Activated CD4-positive, alpha-beta T cell treated with anti-CD3 and anti-CD28 coated beads, Interleukin-2, amount 50 U/mL, for 4 hours (primary cell): ENCODE measurements at regions not wholly inside any gene's neighbourhood (a gene's known extent, or its start where the extent isn't known, plus 50 kb on each side); places are given as distances from the start of the nearest gene placed in this dataset.

Experiments used
- DNase-seq, 2 experiments: peaks; one replicate each; pipeline ENCODE4 v3.0.0-alpha.2; 2020

- no peak for DNase-seq
Measured at GRCh38 chr2:23238011-23238657, 146.8 kb upstream of the KLHL29 start.

DNA sequence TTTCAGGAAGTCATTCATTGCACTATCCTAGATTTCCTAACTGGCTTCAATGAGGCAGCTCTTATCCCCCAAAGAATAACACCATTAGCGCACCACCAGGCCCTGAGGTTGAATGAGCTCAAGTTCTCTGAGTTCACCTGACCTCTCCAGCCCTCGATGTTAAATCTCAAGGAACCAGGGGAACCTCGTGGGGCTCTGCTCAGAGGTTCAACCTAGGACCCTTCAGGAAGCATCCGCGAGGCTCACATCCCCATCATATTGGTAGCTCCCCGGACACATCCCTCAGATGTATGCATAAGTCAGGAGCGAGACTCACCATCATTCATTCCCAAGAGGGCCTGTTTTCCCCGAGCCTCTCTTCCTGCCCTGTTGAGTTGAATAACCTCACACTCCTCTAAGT, 145.6 kb upstream of the KLHL29 start:
- DNase-seq: no peak

- no peak for DNase-seq
Measured at GRCh38 chr2:23241121-23241520, 143.9 kb upstream of the KLHL29 start.

- DNase-seq: no peak
Measured at GRCh38 chr2:23241611-23242245, 143.3 kb upstream of the KLHL29 start.

- no peak for DNase-seq
Measured at GRCh38 chr2:23243073-23243659, 141.8 kb upstream of the KLHL29 start.

DNA sequence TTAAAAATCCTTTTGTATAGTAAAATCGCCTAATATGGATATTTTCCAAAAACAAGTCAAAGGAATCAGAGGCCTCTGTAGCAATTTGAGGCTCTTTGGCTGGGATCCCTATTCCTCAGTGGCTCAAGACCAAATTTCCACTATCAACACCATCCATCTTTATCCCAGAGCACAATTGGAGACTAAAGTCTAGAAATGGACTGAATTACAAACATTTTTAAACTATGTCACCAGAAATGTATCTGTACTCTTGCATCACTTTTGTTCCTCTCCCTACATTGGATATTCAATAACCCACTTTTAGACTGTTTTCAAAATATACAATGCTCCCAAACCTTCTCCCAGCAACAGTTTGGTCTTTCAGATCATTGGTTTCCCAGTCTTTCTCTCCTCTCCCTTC, 140.4 kb upstream of the KLHL29 start:
- DNase-seq: no peak

GRCh38 chr2:23246992-23247683, 137.8 kb upstream of the KLHL29 start:
- DNase-seq: no peak

DNA sequence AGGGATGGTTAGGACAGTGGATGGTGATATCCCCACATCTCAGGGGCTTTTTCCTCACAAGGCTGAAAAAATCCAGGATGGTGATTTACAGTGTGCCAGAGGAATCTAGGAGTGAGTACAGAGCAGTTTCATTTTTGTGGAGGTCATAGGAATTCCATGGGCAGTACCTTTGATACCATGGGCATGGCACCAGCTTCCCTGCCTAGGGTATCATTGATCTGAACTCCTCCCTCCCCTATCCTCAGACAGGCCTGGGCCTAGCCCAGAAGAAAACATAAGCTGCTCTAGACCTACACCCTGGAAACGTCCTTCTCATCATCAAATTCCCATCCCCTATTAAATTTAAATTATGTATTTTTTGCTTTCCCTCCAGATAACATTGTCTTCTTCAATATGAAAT, 136.3 kb upstream of the KLHL29 start:
- DNase-seq: no peak

GRCh38 chr2:23249348-23249747, 135.6 kb upstream of the KLHL29 start:
- no peak for DNase-seq

DNA sequence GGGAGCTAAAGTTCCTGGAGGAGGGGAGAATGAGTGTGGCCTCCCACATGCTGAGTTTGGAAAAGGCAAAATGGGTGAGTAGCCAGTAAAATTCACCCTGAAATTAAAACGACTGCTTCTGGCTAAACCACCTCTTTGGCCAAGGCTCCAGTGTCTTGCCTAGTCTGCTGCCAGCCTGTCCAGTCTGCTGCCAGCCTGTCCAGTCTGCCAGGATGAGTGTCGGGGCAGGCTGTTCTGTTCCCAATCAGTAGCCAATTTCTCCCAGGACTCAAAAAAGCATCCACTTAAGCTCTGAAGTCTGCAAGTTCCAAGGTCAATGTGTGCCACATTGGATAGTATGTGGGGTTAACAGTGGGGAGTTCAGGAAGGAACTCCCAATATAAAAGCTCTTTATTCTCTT, 134.6 kb upstream of the KLHL29 start:
- DNase-seq: no peak

- DNase-seq: no peak
Measured at GRCh38 chr2:23256643-23257042, 128.3 kb upstream of the KLHL29 start.

DNA sequence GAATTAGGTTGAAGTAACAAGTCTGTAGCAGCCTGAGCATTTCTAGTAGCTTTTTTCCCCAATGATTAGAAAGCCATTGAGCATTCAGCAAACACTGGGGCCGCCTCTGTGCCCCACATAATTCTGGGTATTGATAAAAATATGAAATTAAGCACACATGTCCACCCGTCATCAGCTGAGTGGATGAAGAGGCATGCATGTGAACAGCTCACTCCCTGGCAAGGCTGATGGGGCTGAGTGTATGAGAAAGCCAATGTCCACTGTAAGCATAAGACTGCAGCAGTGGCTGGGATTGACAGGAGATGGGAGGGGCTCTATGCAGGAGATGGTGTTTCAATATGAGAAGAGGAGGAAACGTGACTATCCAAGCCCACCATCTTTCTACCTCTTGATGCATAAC, 124.4 kb upstream of the KLHL29 start:
- no peak for DNase-seq

DNA sequence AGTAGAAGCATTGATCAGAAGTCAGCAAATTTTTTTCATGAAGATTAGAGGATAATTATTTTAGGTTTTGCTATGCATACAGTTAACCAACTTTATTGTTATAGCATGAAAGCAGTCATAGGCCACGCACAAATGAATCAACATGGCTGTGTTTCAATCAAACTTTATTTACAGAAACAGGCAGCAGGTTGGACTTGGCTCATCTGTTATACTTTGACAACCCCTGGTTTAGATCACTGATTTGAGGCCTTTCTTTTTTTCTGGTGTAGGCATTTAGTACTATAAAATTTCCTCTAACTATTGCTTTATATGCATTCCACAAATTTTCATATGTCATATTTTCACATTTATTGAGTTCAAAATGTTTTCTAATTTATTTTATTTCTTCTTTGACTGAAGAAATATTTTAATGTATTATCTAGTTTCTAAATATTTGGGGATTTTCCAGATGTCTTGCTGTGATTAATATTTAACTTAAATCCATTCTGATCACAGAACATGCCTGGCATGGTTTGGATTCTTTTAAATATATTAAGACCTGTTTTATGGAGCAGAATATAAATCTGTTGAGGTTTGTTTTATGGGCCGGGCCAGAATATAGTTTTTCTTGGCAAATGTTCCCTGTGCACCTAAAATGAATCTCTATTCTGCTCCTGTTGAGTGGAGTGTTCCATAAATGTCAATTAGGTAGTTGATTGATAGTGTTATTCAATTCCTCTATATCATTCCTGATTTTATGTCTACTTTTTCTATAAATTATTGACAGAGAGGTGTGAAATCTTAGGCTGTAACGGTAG, 116.3 kb upstream of the KLHL29 start:
- DNase-seq: no peak

- DNase-seq: no peak
Measured at GRCh38 chr2:23269747-23270146, 115.2 kb upstream of the KLHL29 start.

DNA sequence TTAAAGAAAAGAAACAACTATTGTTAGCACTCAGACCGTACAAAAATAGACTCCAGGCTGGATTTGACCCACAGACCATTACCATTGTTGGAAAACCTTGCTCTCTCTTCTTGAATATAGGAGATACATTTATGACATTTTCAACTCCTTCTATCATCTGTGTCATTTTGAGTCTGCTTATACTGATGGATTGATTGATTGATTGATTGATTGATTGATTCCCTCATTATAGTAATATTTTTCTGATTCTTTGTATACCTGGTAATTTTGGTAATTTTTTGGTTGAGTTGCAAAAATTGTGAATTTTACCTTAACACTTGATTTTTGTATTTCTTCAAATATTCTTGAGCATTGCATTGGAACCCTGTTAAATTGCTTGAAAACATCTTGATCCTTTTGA, 114.2 kb upstream of the KLHL29 start:
- DNase-seq: no peak

DNA sequence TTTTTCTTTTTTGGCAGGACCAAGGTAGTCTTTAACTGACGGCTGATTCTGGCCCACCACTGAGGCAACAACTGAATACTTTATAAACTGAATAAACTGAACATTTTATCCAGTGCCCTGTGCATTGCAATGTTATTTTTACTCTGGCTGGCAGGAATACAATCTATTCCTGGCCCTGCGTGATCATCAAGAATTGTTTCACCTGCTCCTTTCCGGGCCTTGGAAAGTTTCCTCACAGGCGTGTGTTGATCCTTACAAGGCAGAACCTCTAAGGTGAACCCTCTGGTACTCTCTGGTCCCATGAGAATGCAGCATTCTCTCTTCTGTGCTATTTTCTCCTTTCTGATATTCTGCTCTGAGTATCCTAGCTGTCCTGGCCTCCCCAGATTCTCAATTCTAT, 113.7 kb upstream of the KLHL29 start:
- DNase-seq: no peak

DNA sequence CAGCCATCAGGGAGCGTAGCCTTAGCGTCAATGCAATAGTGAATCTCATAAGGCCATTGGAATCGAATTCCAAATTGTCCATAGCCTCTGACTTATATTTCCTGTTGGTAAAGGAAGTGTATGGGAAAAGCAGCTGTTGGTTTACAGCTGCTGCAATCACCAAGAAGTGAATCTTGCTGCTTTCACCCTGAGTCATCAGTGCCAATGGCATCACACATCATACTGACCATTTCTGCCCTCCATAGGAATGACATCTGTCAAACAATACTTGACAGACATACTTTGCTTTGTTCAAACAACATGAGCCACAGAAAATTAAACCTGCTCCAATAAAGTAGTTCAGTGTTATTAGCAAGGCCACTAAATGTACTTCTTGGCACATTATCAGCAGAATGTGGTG, 111.2 kb upstream of the KLHL29 start:
- no peak for DNase-seq

DNA sequence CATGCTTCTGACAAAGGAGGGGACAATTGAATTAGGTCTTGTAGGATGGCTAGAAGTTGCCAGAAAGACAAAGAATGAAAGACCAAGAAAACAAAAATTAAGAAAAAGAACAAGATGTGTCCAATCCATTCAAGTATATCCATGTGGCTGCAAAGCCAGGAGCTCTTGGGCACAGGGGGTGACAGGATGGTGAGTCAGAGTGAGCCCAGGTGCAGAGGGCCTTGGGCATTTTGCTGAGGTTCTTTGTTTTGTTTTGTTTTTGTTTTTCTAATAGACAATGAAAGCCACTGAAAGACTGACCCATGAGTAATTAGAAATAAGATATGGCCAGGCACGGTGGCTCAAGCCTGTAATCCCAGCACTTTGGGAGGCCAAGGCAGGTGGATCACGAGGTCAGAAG, 104.6 kb upstream of the KLHL29 start:
- DNase-seq: no peak

GRCh38 chr2:23283653-23284052, 101.3 kb upstream of the KLHL29 start:
- DNase-seq: no peak

DNA sequence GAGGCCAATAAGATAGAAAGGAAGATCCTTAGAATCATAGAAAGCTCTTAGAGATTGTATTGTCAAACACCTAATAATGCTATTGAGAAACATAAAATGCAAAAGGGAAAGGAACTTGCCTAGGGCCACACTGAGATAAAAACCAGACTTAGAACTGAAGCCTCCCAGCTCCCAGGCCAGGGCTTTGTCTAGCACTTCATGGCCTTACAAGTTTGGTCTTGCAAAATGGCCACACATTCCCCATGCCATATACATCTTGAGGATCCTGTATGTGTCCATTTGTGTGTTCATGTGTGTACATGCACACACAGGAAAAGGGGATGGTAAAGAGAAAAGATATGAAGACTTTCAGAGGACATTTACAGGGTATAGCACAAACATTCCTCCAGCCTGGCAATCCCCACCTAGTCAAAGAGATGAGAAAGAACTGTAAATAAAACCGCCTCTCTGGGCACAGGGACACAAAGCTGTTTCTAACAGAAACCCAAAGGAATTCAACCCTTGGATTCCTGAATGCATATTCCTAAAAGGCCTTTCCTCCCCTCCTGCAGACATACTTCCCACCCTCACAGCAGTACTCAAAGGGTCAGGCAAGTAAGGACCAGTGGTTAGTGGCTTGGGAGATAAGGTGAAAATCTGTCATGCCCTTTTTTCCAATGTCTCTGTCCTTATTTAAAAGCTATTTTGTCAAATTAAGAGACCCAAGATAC, 99.7 kb upstream of the KLHL29 start:
- no peak for DNase-seq

DNA sequence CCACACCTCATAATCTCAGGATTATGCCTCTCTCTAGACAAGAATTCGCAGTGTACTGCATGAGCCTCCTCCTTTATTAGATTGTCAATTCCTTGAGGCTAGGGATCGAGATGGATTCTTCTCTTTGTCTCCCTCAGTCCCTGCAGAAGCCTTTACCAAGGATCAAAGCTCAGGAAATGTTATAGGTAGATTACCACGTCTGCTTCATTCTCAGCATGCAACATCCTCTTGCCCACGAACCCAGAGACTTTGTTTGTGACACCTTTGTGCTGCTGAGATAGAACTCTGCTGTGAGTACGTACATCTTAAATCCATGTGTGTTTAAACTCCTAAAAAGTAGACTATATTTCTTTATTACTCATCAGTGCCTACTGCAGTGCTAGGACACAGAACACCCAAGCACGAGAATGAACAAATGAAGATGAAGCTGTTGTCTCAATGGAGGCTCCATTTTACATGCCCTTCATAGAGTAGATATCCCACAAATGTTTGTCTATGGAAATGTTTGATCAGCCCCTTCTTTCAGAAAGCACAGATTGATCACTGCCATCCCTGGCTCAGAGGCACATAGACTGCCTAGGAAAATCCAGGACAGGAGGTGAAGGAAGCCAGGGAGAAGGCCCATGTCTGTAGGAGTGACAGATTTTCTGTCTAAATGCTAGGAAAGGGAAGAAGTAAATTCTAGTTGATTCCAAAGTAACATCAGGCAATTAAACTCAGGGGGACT, 98.8 kb upstream of the KLHL29 start:
- no peak for DNase-seq
